H1 (cell line): ENCODE measurements at regions not wholly inside any gene's neighbourhood (a gene's known extent, or its start where the extent isn't known, plus 50 kb on each side); places are given as distances from the start of the nearest gene placed in this dataset.

ENCODE experiments used
- CHD2 ChIP-seq: IDR thresholded peaks from 2 replicates; pipeline ENCODE4 v1.6.1; 2012; ENCODE audit warnings: low read length, improper control_type of control experiment
- E2F6 ChIP-seq: IDR thresholded peaks from 2 replicates; pipeline ENCODE4 v1.6.1; 2012; ENCODE audit warnings: inconsistent platforms
- SAP30 ChIP-seq: fragments of 300-600 bp; sonication (generic); IDR thresholded peaks from 2 replicates; pipeline ENCODE4 v1.7.1; 2012; ENCODE audit warnings: low read length, moderate library complexity, mild to moderate bottlenecking, inconsistent platforms; ENCODE audit not compliant: insufficient read depth, insufficient replicate concordance

GRCh38 chr6:22664968-22665367, 95.6 kb downstream of the HDGFL1 start (continued):
- TF ChIP-seq CHD2 (no peak), SAP30 (no peak), E2F6 (no peak)
